HEK293 (cell line): ENCODE measurements at regions not wholly inside any gene's neighbourhood (a gene's known extent, or its start where the extent isn't known, plus 50 kb on each side); places are given as distances from the start of the nearest gene placed in this dataset.

Source experiments
- CTCF ChIA-PET: fragments of 350-600 bp; formaldehyde crosslinking; extraction: SDS; loops from one replicate; lab custom pipeline; 2021; ENCODE audit warnings: antibody characterized with exemption; lab: Yijun Ruan, JAX
- POLR2A ChIA-PET: fragments of 300-600 bp; formaldehyde crosslinking; extraction: SDS; loops from one replicate; lab custom pipeline; 2020; ENCODE audit warnings: antibody characterized with exemption, inconsistent platforms; lab: Yijun Ruan, JAX
- H3K27ac ChIP-seq: fragments of 200-500 bp; sonication (Bioruptor generic); 2 replicates; pipeline ENCODE4 v1.5.1; 2014; ENCODE audit warnings: low read depth, low read length, control low read depth, inconsistent platforms; ENCODE audit errors: extremely low read depth
- H3K36me3 ChIP-seq, 2 experiments: fragments of 200-500 bp in 1 of 2; sonication (Bioruptor generic) in 1 of 2; 1 replicate in 1 of 2; 2 replicates in 1 of 2; pipeline ENCODE4 v1.5.1; 2014 to 2017; ENCODE audit warnings: inconsistent platforms in 2 of 2, low read length in 2 of 2; ENCODE audit not compliant: control insufficient read depth in 2 of 2, insufficient read depth in 1 of 2
- H3K4me1 ChIP-seq: fragments of 200-500 bp; sonication (Bioruptor generic); 2 replicates; pipeline ENCODE4 v1.5.1; 2014; ENCODE audit warnings: mild to moderate bottlenecking, low read length, inconsistent platforms; ENCODE audit not compliant: control insufficient read depth, insufficient read depth
- H3K4me3 ChIP-seq: 2 replicates; pipeline ENCODE4 v1.5.1; 2011; ENCODE audit warnings: low read depth, mild to moderate bottlenecking, control low read depth, low read length, moderate library complexity
- H3K9me3 ChIP-seq: fragments of 200-500 bp; sonication (Bioruptor generic); 2 replicates; pipeline ENCODE4 v1.5.1; 2014; ENCODE audit warnings: low read depth, low read length, inconsistent platforms; ENCODE audit not compliant: control insufficient read depth, insufficient read depth
- ATF2 ChIP-seq: fragments of 450-650 bp; formaldehyde crosslinking; IDR thresholded peaks from 2 replicates; pipeline ENCODE4 v1.5.1; 2016; ENCODE audit warnings: missing biosample characterization, missing genetic modification characterization, low read depth
- BCL11A ChIP-seq: fragments of 450-650 bp; formaldehyde crosslinking; IDR thresholded peaks from 2 replicates; pipeline ENCODE4 v1.5.1; 2016; ENCODE audit warnings: low read depth, missing biosample characterization, missing genetic modification characterization
- ZBTB26 ChIP-seq: fragments of 450-650 bp; formaldehyde crosslinking; optimal IDR thresholded peaks from 2 replicates; pipeline ENCODE3; 2016; ENCODE audit warnings: missing biosample characterization, mild to moderate bottlenecking, missing genetic modification characterization
- ZIC2 ChIP-seq: fragments of 450-650 bp; formaldehyde crosslinking; IDR thresholded peaks from 2 replicates; pipeline ENCODE4 v1.5.1; 2016; ENCODE audit warnings: missing biosample characterization, missing genetic modification characterization
- ZNF169 ChIP-seq: fragments of 450-650 bp; formaldehyde crosslinking; IDR thresholded peaks from 2 replicates; pipeline ENCODE4 v1.5.1; 2016; ENCODE audit warnings: missing biosample characterization, missing genetic modification characterization
- ZNF184 ChIP-seq: fragments of 450-650 bp; IDR thresholded peaks from 2 replicates; pipeline ENCODE4 v1.5.1; 2018; ENCODE audit warnings: missing biosample characterization, mild to moderate bottlenecking, missing genetic modification characterization
- ZNF23 ChIP-seq: fragments of 450-650 bp; formaldehyde crosslinking; IDR thresholded peaks from 2 replicates; pipeline ENCODE4 v1.5.1; 2016; ENCODE audit warnings: missing biosample characterization, missing genetic modification characterization, borderline replicate concordance
- ZNF280D ChIP-seq: fragments of 450-650 bp; formaldehyde crosslinking; IDR thresholded peaks from 2 replicates; pipeline ENCODE4 v1.5.1; 2016; ENCODE audit warnings: missing biosample characterization, missing genetic modification characterization
- ZNF292 ChIP-seq: fragments of 450-650 bp; formaldehyde crosslinking; IDR thresholded peaks from 2 replicates; pipeline ENCODE4 v1.5.1; 2016; ENCODE audit warnings: low read depth, missing biosample characterization, missing genetic modification characterization, borderline replicate concordance
- ZNF311 ChIP-seq: fragments of 450-650 bp; formaldehyde crosslinking; IDR thresholded peaks from 2 replicates; pipeline ENCODE4 v1.5.1; 2017; ENCODE audit warnings: missing biosample characterization, missing genetic modification characterization, borderline replicate concordance
- ZNF366 ChIP-seq: fragments of 450-650 bp; formaldehyde crosslinking; conservative IDR thresholded peaks from 2 replicates; pipeline ENCODE4 v1.5.1; 2016; ENCODE audit warnings: missing biosample characterization, missing genetic modification characterization
- ZNF37A ChIP-seq: fragments of 450-650 bp; IDR thresholded peaks from 2 replicates; pipeline ENCODE4 v1.5.1; 2018; ENCODE audit warnings: missing biosample characterization, missing genetic modification characterization
- ZNF394 ChIP-seq: fragments of 450-650 bp; formaldehyde crosslinking; IDR thresholded peaks from 2 replicates; pipeline ENCODE4 v1.5.1; 2016; ENCODE audit warnings: missing biosample characterization, missing genetic modification characterization, mild to moderate bottlenecking, moderate library complexity, borderline replicate concordance
- ZNF768 ChIP-seq: fragments of 450-650 bp; formaldehyde crosslinking; IDR thresholded peaks from 2 replicates; pipeline ENCODE4 v1.5.1; 2018; ENCODE audit warnings: missing biosample characterization, mild to moderate bottlenecking, missing genetic modification characterization
- ZNF791 ChIP-seq: fragments of 450-650 bp; formaldehyde crosslinking; IDR thresholded peaks from 2 replicates; pipeline ENCODE4 v1.5.1; 2016; ENCODE audit warnings: missing biosample characterization, missing genetic modification characterization
- TF ChIP-seq, protein P1 (sequence below): fragments of 450-650 bp; formaldehyde crosslinking; IDR thresholded peaks from 2 replicates; pipeline ENCODE4 v1.5.1; 2016; ENCODE audit warnings: missing biosample characterization, missing genetic modification characterization, borderline replicate concordance
- TF ChIP-seq, protein P2 (sequence below): fragments of 450-650 bp; formaldehyde crosslinking; IDR thresholded peaks from 2 replicates; pipeline ENCODE4 v1.5.1; 2017; ENCODE audit warnings: missing biosample characterization, missing genetic modification characterization

DNA sequence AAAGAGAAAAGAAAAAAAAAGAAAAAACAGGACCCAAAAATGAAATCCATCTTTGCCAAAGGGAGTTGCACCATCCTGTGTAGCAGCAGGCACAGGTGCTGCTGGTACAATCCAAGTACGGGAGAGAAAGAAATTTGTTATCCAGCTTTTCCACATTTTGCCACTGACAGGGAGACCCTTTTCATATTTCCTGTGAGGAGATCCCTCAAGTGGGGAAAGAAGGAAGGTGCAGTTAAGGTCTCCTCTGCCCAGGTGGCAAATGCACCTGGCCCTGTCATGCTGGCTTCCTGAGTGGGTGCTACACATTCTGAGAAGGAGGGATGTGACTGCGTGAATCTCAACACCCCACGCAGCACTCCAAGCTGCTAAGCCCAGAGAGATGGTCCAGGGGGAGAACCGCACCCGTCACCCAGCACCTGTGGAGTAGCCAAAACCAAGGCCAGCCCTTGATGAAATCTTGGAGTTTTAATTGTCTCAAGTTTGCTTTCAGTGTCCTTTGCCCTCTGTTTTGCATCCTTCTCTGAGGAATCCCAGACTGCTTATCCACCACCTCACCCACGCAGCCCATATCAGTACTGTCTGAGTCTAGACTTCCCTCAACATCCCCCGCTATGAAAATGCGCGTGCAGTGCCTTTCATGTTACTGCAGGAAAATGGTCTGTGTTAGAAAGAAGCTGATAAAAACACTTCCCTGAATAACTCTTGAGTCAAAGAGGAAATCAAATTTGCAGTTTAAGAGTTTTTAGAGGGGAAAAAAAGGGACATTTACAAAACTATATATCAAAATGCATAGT is 141.9 kb upstream of the THBS1 start:
- Histone ChIP-seq H3K4me1 (no peaks in the 10 kb centered on the region), H3K4me3 (no peak overlapping the region), H3K27ac (no peak overlapping the region), H3K9me3 (no peaks in the 10 kb centered on the region), H3K36me3 (no peaks in the 10 kb centered on the region)
- TF ChIP-seq, protein P1, sequence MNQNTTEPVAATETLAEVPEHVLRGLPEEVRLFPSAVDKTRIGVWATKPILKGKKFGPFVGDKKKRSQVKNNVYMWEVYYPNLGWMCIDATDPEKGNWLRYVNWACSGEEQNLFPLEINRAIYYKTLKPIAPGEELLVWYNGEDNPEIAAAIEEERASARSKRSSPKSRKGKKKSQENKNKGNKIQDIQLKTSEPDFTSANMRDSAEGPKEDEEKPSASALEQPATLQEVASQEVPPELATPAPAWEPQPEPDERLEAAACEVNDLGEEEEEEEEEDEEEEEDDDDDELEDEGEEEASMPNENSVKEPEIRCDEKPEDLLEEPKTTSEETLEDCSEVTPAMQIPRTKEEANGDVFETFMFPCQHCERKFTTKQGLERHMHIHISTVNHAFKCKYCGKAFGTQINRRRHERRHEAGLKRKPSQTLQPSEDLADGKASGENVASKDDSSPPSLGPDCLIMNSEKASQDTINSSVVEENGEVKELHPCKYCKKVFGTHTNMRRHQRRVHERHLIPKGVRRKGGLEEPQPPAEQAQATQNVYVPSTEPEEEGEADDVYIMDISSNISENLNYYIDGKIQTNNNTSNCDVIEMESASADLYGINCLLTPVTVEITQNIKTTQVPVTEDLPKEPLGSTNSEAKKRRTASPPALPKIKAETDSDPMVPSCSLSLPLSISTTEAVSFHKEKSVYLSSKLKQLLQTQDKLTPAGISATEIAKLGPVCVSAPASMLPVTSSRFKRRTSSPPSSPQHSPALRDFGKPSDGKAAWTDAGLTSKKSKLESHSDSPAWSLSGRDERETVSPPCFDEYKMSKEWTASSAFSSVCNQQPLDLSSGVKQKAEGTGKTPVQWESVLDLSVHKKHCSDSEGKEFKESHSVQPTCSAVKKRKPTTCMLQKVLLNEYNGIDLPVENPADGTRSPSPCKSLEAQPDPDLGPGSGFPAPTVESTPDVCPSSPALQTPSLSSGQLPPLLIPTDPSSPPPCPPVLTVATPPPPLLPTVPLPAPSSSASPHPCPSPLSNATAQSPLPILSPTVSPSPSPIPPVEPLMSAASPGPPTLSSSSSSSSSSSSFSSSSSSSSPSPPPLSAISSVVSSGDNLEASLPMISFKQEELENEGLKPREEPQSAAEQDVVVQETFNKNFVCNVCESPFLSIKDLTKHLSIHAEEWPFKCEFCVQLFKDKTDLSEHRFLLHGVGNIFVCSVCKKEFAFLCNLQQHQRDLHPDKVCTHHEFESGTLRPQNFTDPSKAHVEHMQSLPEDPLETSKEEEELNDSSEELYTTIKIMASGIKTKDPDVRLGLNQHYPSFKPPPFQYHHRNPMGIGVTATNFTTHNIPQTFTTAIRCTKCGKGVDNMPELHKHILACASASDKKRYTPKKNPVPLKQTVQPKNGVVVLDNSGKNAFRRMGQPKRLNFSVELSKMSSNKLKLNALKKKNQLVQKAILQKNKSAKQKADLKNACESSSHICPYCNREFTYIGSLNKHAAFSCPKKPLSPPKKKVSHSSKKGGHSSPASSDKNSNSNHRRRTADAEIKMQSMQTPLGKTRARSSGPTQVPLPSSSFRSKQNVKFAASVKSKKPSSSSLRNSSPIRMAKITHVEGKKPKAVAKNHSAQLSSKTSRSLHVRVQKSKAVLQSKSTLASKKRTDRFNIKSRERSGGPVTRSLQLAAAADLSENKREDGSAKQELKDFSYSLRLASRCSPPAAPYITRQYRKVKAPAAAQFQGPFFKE (tag by site-specific recombination): no peak
- no peak for TF ChIP-seq ZBTB26 (tag by site-specific recombination)
- TF ChIP-seq, protein P2, sequence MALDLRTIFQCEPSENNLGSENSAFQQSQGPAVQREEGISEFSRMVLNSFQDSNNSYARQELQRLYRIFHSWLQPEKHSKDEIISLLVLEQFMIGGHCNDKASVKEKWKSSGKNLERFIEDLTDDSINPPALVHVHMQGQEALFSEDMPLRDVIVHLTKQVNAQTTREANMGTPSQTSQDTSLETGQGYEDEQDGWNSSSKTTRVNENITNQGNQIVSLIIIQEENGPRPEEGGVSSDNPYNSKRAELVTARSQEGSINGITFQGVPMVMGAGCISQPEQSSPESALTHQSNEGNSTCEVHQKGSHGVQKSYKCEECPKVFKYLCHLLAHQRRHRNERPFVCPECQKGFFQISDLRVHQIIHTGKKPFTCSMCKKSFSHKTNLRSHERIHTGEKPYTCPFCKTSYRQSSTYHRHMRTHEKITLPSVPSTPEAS (tag by site-specific recombination): no peak
- TF ChIP-seq ZNF791 (tag by site-specific recombination): no peak
- TF ChIP-seq ZNF394 (tag by site-specific recombination): no peak
- TF ChIP-seq ZNF23 (tag by site-specific recombination): no peak
- no peak for TF ChIP-seq BCL11A (tag by site-specific recombination)
- TF ChIP-seq ZIC2 (tag by site-specific recombination): no peak
- no peak for TF ChIP-seq ATF2 (tag by site-specific recombination)
- no peak for TF ChIP-seq ZNF37A (tag by site-specific recombination)
- no peak for TF ChIP-seq ZNF169 (tag by site-specific recombination)
- TF ChIP-seq ZNF768 (tag by site-specific recombination): no peak
- no peak for TF ChIP-seq ZNF311 (tag by site-specific recombination)
- no peak for TF ChIP-seq ZNF366 (tag by site-specific recombination)
- TF ChIP-seq ZNF184 (tag by site-specific recombination): no peak
- no peak for TF ChIP-seq ZNF292 (tag by site-specific recombination)
- no peak for TF ChIP-seq ZNF280D
- POLR2A ChIA-PET: interaction anchor here (2.1 kb wide), 1 partner anchor 142 kb away, joined by 6 read pairs; the partner anchor contains the start of gene THBS1
- CTCF ChIA-PET: interaction anchor here (0.5 to 0.7 kb wide), 4 partner anchors 75 to 385 kb away, joined by 3 to 4 read pairs (median 3); no protein-coding TSS in a partner anchor
